ENCODE measurements at regions not wholly inside any gene's neighbourhood (a gene's known extent, or its start where the extent isn't known, plus 50 kb on each side); places are given as distances from the start of the nearest gene placed in this dataset.

GRCh38 chr9:7376213-7376612 is 423.4 kb downstream of the DMAC1 start:
- TF ChIP-seq, protein P1, sequence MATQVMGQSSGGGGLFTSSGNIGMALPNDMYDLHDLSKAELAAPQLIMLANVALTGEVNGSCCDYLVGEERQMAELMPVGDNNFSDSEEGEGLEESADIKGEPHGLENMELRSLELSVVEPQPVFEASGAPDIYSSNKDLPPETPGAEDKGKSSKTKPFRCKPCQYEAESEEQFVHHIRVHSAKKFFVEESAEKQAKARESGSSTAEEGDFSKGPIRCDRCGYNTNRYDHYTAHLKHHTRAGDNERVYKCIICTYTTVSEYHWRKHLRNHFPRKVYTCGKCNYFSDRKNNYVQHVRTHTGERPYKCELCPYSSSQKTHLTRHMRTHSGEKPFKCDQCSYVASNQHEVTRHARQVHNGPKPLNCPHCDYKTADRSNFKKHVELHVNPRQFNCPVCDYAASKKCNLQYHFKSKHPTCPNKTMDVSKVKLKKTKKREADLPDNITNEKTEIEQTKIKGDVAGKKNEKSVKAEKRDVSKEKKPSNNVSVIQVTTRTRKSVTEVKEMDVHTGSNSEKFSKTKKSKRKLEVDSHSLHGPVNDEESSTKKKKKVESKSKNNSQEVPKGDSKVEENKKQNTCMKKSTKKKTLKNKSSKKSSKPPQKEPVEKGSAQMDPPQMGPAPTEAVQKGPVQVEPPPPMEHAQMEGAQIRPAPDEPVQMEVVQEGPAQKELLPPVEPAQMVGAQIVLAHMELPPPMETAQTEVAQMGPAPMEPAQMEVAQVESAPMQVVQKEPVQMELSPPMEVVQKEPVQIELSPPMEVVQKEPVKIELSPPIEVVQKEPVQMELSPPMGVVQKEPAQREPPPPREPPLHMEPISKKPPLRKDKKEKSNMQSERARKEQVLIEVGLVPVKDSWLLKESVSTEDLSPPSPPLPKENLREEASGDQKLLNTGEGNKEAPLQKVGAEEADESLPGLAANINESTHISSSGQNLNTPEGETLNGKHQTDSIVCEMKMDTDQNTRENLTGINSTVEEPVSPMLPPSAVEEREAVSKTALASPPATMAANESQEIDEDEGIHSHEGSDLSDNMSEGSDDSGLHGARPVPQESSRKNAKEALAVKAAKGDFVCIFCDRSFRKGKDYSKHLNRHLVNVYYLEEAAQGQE (tag by site-specific recombination; IDR thresholded peaks at IDR 0.05), result no peak
- TF ChIP-seq, protein P2, sequence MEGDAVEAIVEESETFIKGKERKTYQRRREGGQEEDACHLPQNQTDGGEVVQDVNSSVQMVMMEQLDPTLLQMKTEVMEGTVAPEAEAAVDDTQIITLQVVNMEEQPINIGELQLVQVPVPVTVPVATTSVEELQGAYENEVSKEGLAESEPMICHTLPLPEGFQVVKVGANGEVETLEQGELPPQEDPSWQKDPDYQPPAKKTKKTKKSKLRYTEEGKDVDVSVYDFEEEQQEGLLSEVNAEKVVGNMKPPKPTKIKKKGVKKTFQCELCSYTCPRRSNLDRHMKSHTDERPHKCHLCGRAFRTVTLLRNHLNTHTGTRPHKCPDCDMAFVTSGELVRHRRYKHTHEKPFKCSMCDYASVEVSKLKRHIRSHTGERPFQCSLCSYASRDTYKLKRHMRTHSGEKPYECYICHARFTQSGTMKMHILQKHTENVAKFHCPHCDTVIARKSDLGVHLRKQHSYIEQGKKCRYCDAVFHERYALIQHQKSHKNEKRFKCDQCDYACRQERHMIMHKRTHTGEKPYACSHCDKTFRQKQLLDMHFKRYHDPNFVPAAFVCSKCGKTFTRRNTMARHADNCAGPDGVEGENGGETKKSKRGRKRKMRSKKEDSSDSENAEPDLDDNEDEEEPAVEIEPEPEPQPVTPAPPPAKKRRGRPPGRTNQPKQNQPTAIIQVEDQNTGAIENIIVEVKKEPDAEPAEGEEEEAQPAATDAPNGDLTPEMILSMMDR (tag by site-specific recombination; IDR thresholded peaks at IDR 0.05), result no peak
- TF ChIP-seq OVOL3 (tag by site-specific recombination; IDR thresholded peaks at IDR 0.05), result no peak
- no peak for TF ChIP-seq ZNF138 (tag by site-specific recombination; IDR thresholded peaks at IDR 0.05; ENCODE audit: borderline replicate concordance)
- no peak for TF ChIP-seq ZNF658 (tag by site-specific recombination; IDR thresholded peaks at IDR 0.05)
- TF ChIP-seq, protein P3, sequence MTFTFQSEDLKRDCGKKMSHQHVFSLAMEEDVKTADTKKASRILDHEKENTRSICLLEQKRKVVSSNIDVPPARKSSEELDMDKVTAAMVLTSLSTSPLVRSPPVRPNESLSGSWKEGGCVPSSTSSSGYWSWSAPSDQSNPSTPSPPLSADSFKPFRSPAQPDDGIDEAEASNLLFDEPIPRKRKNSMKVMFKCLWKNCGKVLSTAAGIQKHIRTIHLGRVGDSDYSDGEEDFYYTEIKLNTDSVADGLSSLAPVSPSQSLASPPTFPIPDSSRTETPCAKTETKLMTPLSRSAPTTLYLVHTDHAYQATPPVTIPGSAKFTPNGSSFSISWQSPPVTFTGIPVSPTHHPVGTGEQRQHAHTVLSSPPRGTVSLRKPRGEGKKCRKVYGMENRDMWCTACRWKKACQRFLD (tag by site-specific recombination; IDR thresholded peaks at IDR 0.05), result no peak
- no peak for TF ChIP-seq YY1 (tag by site-specific recombination; IDR thresholded peaks at IDR 0.05)
- TF ChIP-seq, protein P4, sequence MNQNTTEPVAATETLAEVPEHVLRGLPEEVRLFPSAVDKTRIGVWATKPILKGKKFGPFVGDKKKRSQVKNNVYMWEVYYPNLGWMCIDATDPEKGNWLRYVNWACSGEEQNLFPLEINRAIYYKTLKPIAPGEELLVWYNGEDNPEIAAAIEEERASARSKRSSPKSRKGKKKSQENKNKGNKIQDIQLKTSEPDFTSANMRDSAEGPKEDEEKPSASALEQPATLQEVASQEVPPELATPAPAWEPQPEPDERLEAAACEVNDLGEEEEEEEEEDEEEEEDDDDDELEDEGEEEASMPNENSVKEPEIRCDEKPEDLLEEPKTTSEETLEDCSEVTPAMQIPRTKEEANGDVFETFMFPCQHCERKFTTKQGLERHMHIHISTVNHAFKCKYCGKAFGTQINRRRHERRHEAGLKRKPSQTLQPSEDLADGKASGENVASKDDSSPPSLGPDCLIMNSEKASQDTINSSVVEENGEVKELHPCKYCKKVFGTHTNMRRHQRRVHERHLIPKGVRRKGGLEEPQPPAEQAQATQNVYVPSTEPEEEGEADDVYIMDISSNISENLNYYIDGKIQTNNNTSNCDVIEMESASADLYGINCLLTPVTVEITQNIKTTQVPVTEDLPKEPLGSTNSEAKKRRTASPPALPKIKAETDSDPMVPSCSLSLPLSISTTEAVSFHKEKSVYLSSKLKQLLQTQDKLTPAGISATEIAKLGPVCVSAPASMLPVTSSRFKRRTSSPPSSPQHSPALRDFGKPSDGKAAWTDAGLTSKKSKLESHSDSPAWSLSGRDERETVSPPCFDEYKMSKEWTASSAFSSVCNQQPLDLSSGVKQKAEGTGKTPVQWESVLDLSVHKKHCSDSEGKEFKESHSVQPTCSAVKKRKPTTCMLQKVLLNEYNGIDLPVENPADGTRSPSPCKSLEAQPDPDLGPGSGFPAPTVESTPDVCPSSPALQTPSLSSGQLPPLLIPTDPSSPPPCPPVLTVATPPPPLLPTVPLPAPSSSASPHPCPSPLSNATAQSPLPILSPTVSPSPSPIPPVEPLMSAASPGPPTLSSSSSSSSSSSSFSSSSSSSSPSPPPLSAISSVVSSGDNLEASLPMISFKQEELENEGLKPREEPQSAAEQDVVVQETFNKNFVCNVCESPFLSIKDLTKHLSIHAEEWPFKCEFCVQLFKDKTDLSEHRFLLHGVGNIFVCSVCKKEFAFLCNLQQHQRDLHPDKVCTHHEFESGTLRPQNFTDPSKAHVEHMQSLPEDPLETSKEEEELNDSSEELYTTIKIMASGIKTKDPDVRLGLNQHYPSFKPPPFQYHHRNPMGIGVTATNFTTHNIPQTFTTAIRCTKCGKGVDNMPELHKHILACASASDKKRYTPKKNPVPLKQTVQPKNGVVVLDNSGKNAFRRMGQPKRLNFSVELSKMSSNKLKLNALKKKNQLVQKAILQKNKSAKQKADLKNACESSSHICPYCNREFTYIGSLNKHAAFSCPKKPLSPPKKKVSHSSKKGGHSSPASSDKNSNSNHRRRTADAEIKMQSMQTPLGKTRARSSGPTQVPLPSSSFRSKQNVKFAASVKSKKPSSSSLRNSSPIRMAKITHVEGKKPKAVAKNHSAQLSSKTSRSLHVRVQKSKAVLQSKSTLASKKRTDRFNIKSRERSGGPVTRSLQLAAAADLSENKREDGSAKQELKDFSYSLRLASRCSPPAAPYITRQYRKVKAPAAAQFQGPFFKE (tag by site-specific recombination; IDR thresholded peaks at IDR 0.05; ENCODE audit: borderline replicate concordance), result no peak
- TF ChIP-seq, protein P5, sequence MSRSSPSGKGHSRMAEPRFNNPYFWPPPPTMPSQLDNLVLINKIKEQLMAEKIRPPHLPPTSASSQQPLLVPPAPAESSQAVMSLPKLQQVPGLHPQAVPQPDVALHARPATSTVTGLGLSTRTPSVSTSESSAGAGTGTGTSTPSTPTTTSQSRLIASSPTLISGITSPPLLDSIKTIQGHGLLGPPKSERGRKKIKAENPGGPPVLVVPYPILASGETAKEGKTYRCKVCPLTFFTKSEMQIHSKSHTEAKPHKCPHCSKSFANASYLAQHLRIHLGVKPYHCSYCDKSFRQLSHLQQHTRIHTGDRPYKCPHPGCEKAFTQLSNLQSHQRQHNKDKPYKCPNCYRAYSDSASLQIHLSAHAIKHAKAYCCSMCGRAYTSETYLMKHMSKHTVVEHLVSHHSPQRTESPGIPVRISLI (tag by site-specific recombination; IDR thresholded peaks at IDR 0.05), result no peak

Data from HEK293 (cell line).